Esophagus muscularis mucosa (tissue), 4 donors: ENCODE measurements at regions not wholly inside any gene's neighbourhood (a gene's known extent, or its start where the extent isn't known, plus 50 kb on each side); places are given as distances from the start of the nearest gene placed in this dataset.

ENCODE experiments used
- CTCF ChIP-seq, 3 experiments: fragments of 200-600 bp in 2 of 3; fragments of 450-650 bp in 1 of 3; sonication (generic) in 2 of 3; IDR thresholded peaks; one replicate each; pipeline ENCODE4 v1.5.1; 2017 to 2019; ENCODE audit warnings: antibody characterized with exemption in 3 of 3, mild to moderate bottlenecking in 2 of 3, moderate library complexity in 1 of 3
- EP300 ChIP-seq: sonication (generic); formaldehyde crosslinking; IDR thresholded peaks from one replicate; pipeline ENCODE4 v1.6.1; 2017; ENCODE audit warnings: antibody characterized with exemption
- POLR2A ChIP-seq: fragments of 450-650 bp; IDR thresholded peaks from one replicate; pipeline ENCODE4 v1.6.1; 2017; ENCODE audit warnings: antibody characterized with exemption, moderate library complexity, mild to moderate bottlenecking, low read depth
- POLR2AphosphoS5 ChIP-seq, 2 donors: sonication (generic); formaldehyde crosslinking; IDR thresholded peaks; one replicate each; pipeline ENCODE4 v1.6.1; 2017; ENCODE audit warnings: antibody characterized with exemption in 2 of 2

GRCh38 chr14:82046512-82047226 lies 513.0 kb upstream of the SEL1L start:
- TF ChIP-seq CTCF (IDR thresholded peaks at IDR 0.05) (no peak), POLR2AphosphoS5 (IDR thresholded peaks at IDR 0.05) (no peak), EP300 (no peak), POLR2A (no peak)
